ENCODE measurements at regions not wholly inside any gene's neighbourhood (a gene's known extent, or its start where the extent isn't known, plus 50 kb on each side); places are given as distances from the start of the nearest gene placed in this dataset.
A peak's percentile ranks its signal among the peaks of the same experiment; 100 is the strongest.

DNA sequence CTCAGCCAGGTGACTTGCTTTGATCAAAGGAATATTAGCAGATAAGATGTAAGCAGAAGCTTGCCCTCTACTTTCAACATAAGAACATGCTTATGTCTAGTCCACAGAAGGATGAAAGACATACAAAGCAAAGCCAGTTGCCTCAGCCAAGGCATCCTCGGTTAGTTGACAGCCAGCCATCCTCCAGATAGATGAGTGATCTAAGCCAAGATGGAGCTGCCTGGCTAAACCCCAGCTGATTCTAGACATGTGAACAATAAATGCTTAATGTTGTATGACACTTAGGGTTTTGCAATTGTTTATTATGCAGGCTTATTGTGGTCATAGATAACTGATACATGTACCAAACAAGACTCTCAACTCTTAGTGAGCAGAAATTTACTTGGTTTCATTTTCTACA lies 157.6 kb upstream of the TMTC2 start:
- H3K9ac ChIP-seq (ENCODE audit: low read length), result no peak overlapping the region
- H3K23ac ChIP-seq (ENCODE audit: low read length in 2 of 2), result no peak overlapping the region
- H4K91ac ChIP-seq (ENCODE audit: low read length), result no peak overlapping the region
- no peak overlapping the region for H2AFZ ChIP-seq (ENCODE audit: low read depth, low read length)
- H2BK15ac ChIP-seq (ENCODE audit: low read depth, poor library complexity, severe bottlenecking), result no peak overlapping the region
- H3K14ac ChIP-seq (ENCODE audit: low read length in 2 of 2), result no peak overlapping the region
- H3K4ac ChIP-seq (ENCODE audit: low read depth in 1 of 2, low read length in 2 of 2), result no peak overlapping the region
- 92% methylated on average over 1 of the region's 1 CpG for WGBS
- H3K27ac ChIP-seq (ENCODE audit: low read length, poor library complexity, severe bottlenecking), result no peak overlapping the region
- H3K18ac ChIP-seq (ENCODE audit: low read depth in 1 of 2, low read length in 2 of 2), result no peak overlapping the region
- H3K4me2 ChIP-seq (ENCODE audit: low read length, poor library complexity, severe bottlenecking), result no peak overlapping the region
- no peak overlapping the region for H2AK5ac ChIP-seq (ENCODE audit: low read length, severe bottlenecking)
- no peak overlapping the region for H2BK12ac ChIP-seq (ENCODE audit: low read length in 2 of 2)
- H3K4me3 ChIP-seq (ENCODE audit: insufficient read depth in 1 of 2, low read depth in 1 of 2, low read length in 2 of 2), result no peak overlapping the region
- no peaks in the 10 kb centered on the region for H3K9me3 ChIP-seq (ENCODE audit: control insufficient read depth, low read length)
- no peaks in the 10 kb centered on the region for H3K4me1 ChIP-seq (ENCODE audit: control insufficient read depth, insufficient read depth, low read depth, low read length)
- no peak overlapping the region for H2BK120ac ChIP-seq (ENCODE audit: low read depth, low read length)
- H3K27me3 ChIP-seq (ENCODE audit: control insufficient read depth in 1 of 2, insufficient read depth in 1 of 2, low read length in 2 of 2), result no peaks in the 10 kb centered on the region
- H3K36me3 ChIP-seq (ENCODE audit: control insufficient read depth in 1 of 2, insufficient read depth in 2 of 2, low read depth in 1 of 2, low read length in 2 of 2), result no peaks in the 10 kb centered on the region
- H3K79me1 ChIP-seq (replicated peaks; ENCODE audit: low read length, poor library complexity, severe bottlenecking), result no peaks in the 10 kb centered on the region
- DNase-seq, result peak; percentile 1
- no peak overlapping the region for H2BK5ac ChIP-seq (ENCODE audit: low read depth, low read length, poor library complexity, severe bottlenecking)
- H4K8ac ChIP-seq (ENCODE audit: low read length), result no peak overlapping the region

DNA sequence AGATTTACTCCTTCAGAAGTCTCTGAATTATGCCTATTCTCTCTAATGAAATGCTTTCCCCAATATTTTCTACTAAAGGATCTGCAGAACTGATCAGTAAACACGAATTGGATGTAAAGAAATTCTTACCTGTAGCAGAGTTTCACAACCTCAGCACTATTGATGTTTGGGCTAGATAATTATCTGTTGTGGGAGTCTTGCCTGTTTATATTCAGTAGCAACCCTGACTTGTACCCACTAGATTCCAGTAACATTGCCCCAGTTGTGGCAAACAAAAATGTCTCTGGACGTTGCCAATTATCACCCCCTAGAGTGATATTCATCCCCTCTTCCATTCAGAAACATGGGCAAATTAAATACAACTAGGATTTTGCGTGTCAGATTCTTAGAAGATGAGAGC lies 156.8 kb upstream of the TMTC2 start:
- no peaks in the 10 kb centered on the region for H3K36me3 ChIP-seq (ENCODE audit: control insufficient read depth in 1 of 2, insufficient read depth in 2 of 2, low read depth in 1 of 2, low read length in 2 of 2)
- H2AK5ac ChIP-seq (ENCODE audit: low read length, severe bottlenecking), result no peak overlapping the region
- H3K4me3 ChIP-seq (ENCODE audit: insufficient read depth in 1 of 2, low read depth in 1 of 2, low read length in 2 of 2), result no peak overlapping the region
- H2AFZ ChIP-seq (ENCODE audit: low read depth, low read length), result no peak overlapping the region
- no peaks in the 10 kb centered on the region for H3K27me3 ChIP-seq (ENCODE audit: control insufficient read depth in 1 of 2, insufficient read depth in 1 of 2, low read length in 2 of 2)
- no peak overlapping the region for H2BK120ac ChIP-seq (ENCODE audit: low read depth, low read length)
- no peak overlapping the region for H3K18ac ChIP-seq (ENCODE audit: low read depth in 1 of 2, low read length in 2 of 2)
- no peak overlapping the region for H3K27ac ChIP-seq (ENCODE audit: low read length, poor library complexity, severe bottlenecking)
- H2BK15ac ChIP-seq (ENCODE audit: low read depth, poor library complexity, severe bottlenecking), result no peak overlapping the region
- no peak overlapping the region for H3K23ac ChIP-seq (ENCODE audit: low read length in 2 of 2)
- no peak overlapping the region for H3K14ac ChIP-seq (ENCODE audit: low read length in 2 of 2)
- no peaks in the 10 kb centered on the region for H3K9me3 ChIP-seq (ENCODE audit: control insufficient read depth, low read length)
- no peaks in the 10 kb centered on the region for H3K79me1 ChIP-seq (replicated peaks; ENCODE audit: low read length, poor library complexity, severe bottlenecking)
- 75% methylated on average over 1 of the region's 3 CpGs for WGBS
- H4K91ac ChIP-seq (ENCODE audit: low read length), result no peak overlapping the region
- H3K9ac ChIP-seq (ENCODE audit: low read length), result no peak overlapping the region
- H3K4me1 ChIP-seq (ENCODE audit: control insufficient read depth, insufficient read depth, low read depth, low read length), result no peaks in the 10 kb centered on the region
- H4K8ac ChIP-seq (ENCODE audit: low read length), result no peak overlapping the region
- no peak overlapping the region for H3K4ac ChIP-seq (ENCODE audit: low read depth in 1 of 2, low read length in 2 of 2)
- H2BK12ac ChIP-seq (ENCODE audit: low read length in 2 of 2), result no peak overlapping the region
- H2BK5ac ChIP-seq (ENCODE audit: low read depth, low read length, poor library complexity, severe bottlenecking), result no peak overlapping the region
- no peak overlapping the region for H3K4me2 ChIP-seq (ENCODE audit: low read length, poor library complexity, severe bottlenecking)
- no peak for DNase-seq

DNA sequence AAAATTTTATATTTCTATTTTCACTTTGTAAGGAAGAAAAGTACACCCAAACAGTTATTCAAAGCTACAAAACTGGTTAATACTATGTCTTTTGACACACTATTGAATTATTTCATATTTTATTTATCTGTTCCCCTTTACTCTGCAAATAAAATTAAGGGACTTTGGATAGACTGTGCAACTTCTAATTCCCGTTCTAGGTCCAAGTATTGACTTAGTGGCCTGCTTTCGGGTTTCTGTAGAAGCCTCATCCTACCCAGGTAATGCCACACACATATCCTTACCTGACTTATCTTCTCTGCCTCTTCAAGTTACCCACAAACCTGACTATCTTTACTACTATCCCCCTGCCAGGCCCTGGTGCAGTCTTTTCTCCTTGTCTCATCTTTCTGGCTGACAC lies 156.3 kb upstream of the TMTC2 start:
- H2AK5ac ChIP-seq (ENCODE audit: low read length, severe bottlenecking), result no peak overlapping the region
- 48% methylated on average over 2 of the region's 2 CpGs for WGBS
- H3K79me1 ChIP-seq (replicated peaks; ENCODE audit: low read length, poor library complexity, severe bottlenecking), result no peaks in the 10 kb centered on the region
- H3K4me3 ChIP-seq (ENCODE audit: insufficient read depth in 1 of 2, low read depth in 1 of 2, low read length in 2 of 2), result no peak overlapping the region
- H3K14ac ChIP-seq (ENCODE audit: low read length in 2 of 2), result no peak overlapping the region
- H3K4me1 ChIP-seq (ENCODE audit: control insufficient read depth, insufficient read depth, low read depth, low read length), result no peaks in the 10 kb centered on the region
- no peak overlapping the region for H2AFZ ChIP-seq (ENCODE audit: low read depth, low read length)
- H3K4me2 ChIP-seq (ENCODE audit: low read length, poor library complexity, severe bottlenecking), result no peak overlapping the region
- no peak overlapping the region for H2BK12ac ChIP-seq (ENCODE audit: low read length in 2 of 2)
- H4K91ac ChIP-seq (ENCODE audit: low read length), result no peak overlapping the region
- H2BK5ac ChIP-seq (ENCODE audit: low read depth, low read length, poor library complexity, severe bottlenecking), result no peak overlapping the region
- no peak overlapping the region for H3K9ac ChIP-seq (ENCODE audit: low read length)
- no peak overlapping the region for H4K8ac ChIP-seq (ENCODE audit: low read length)
- H3K9me3 ChIP-seq (ENCODE audit: control insufficient read depth, low read length), result no peaks in the 10 kb centered on the region
- DNase-seq, result no peak
- H3K27ac ChIP-seq (ENCODE audit: low read length, poor library complexity, severe bottlenecking), result no peak overlapping the region
- H3K4ac ChIP-seq (ENCODE audit: low read depth in 1 of 2, low read length in 2 of 2), result no peak overlapping the region
- H3K18ac ChIP-seq (ENCODE audit: low read depth in 1 of 2, low read length in 2 of 2), result no peak overlapping the region
- no peak overlapping the region for H2BK15ac ChIP-seq (ENCODE audit: low read depth, poor library complexity, severe bottlenecking)
- no peak overlapping the region for H3K23ac ChIP-seq (ENCODE audit: low read length in 2 of 2)
- H3K27me3 ChIP-seq (ENCODE audit: control insufficient read depth in 1 of 2, insufficient read depth in 1 of 2, low read length in 2 of 2), result no peaks in the 10 kb centered on the region
- H3K36me3 ChIP-seq (ENCODE audit: control insufficient read depth in 1 of 2, insufficient read depth in 2 of 2, low read depth in 1 of 2, low read length in 2 of 2), result no peaks in the 10 kb centered on the region
- no peak overlapping the region for H2BK120ac ChIP-seq (ENCODE audit: low read depth, low read length)

DNA sequence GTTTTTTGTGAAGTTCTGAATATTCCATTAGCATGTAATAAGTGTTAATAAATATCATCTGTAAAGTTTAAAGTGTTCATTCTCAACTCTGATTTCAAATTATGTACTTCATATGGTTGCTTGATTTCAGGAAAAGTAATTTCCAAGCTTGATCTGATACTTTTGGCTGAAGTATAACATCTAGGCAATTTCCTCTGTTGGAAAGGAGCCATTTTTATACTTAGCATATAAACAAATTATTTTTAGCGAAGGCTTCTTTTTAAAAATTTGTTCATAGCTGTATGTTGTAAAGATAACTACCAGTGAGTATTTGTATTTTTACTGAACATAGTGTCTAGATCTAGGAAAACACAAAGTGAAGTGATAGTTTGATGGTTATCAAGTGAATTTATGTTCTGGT lies 153.4 kb upstream of the TMTC2 start:
- 100% methylated on average over 1 of the region's 1 CpG for WGBS
- Histone ChIP-seq H2AK5ac (ENCODE audit: low read length, severe bottlenecking) (no peak overlapping the region), H3K27ac (ENCODE audit: low read length, poor library complexity, severe bottlenecking) (no peak overlapping the region), H3K14ac (ENCODE audit: low read length in 2 of 2) (no peak overlapping the region), H2AFZ (ENCODE audit: low read depth, low read length) (no peak overlapping the region), H3K23ac (ENCODE audit: low read length in 2 of 2) (no peak overlapping the region), H2BK15ac (ENCODE audit: low read depth, poor library complexity, severe bottlenecking) (no peak overlapping the region), H3K9ac (ENCODE audit: low read length) (no peak overlapping the region), H3K4me2 (ENCODE audit: low read length, poor library complexity, severe bottlenecking) (no peak overlapping the region), H3K27me3 (ENCODE audit: control insufficient read depth in 1 of 2, insufficient read depth in 1 of 2, low read length in 2 of 2) (no peaks in the 10 kb centered on the region), H3K79me1 (replicated peaks; ENCODE audit: low read length, poor library complexity, severe bottlenecking) (no peaks in the 10 kb centered on the region), H3K4me1 (ENCODE audit: control insufficient read depth, insufficient read depth, low read depth, low read length) (no peaks in the 10 kb centered on the region), H2BK5ac (ENCODE audit: low read depth, low read length, poor library complexity, severe bottlenecking) (no peak overlapping the region), H3K36me3 (ENCODE audit: control insufficient read depth in 1 of 2, insufficient read depth in 2 of 2, low read depth in 1 of 2, low read length in 2 of 2) (no peaks in the 10 kb centered on the region), H3K9me3 (ENCODE audit: control insufficient read depth, low read length) (no peaks in the 10 kb centered on the region), H2BK120ac (ENCODE audit: low read depth, low read length) (no peak overlapping the region), H3K4me3 (ENCODE audit: insufficient read depth in 1 of 2, low read depth in 1 of 2, low read length in 2 of 2) (no peak overlapping the region), H2BK12ac (ENCODE audit: low read length in 2 of 2) (no peak overlapping the region), H4K8ac (ENCODE audit: low read length) (no peak overlapping the region), H3K18ac (ENCODE audit: low read depth in 1 of 2, low read length in 2 of 2) (no peak overlapping the region), H4K91ac (ENCODE audit: low read length) (no peak overlapping the region), H3K4ac (ENCODE audit: low read depth in 1 of 2, low read length in 2 of 2) (no peak overlapping the region)
- no peak for DNase-seq

Data from mesenchymal stem cell (in vitro differentiated cells and primary cell).